ENCODE measurements at regions not wholly inside any gene's neighbourhood (a gene's known extent, or its start where the extent isn't known, plus 50 kb on each side); places are given as distances from the start of the nearest gene placed in this dataset.
"Not testable (repeated sequence)": the region's sequence is repeated elsewhere in the genome, so short reads cannot be mapped to it uniquely, and the experiment has no call there.

DNA sequence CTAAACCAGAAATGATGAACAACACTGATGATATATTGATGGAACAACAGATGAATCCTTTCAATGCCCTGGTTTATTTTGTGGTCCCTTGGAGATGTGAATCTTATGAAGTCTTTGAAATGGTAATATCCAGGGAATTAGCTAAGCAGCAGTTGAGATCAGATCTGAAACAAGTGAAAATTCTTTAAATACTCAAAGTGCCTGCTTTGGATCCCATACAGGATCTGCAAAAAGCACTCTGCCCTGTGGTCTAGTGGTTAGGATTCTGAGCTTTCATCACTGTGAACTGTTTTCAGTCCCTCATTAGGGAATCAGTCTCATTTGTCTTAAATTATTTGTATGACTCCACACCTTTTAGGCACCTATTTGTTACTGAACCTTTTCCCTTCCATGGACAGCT is 211.3 kb upstream of the TGIF2LY start:
- not testable (repeated sequence) for H3K27ac ChIP-seq; H3K27me3 ChIP-seq; H3K4me3 ChIP-seq; H3K36me3 ChIP-seq; H3K9me3 ChIP-seq; DNase-seq (ENCODE audit: low spot score in 2 of 2); H3K4me1 ChIP-seq

DNA sequence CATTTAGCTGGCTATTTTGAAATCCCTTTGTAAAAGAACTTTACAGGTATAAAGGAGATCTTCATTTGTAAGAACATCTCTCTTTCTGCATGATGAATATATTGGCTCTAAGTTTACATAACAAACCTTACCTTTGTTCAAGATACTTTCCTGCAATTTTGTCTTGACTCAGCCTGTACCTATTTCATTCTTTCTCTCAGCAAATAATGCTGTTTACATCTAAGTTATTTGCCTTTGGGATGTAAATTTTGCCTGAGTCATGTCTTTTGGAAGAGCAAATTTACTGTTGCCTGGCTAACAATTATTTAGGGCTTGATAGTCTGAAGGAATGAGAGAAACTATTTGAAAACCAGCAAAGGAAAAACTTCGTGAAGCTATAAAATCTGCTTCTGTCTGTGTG is 210.4 kb upstream of the TGIF2LY start:
- H3K27ac ChIP-seq; H3K4me1 ChIP-seq; H3K4me3 ChIP-seq; H3K36me3 ChIP-seq; H3K27me3 ChIP-seq; H3K9me3 ChIP-seq; DNase-seq (ENCODE audit: low spot score in 2 of 2): not testable (repeated sequence)
- WGBS, 2 donors = no CpG with 5 or more reads among the region's 1 CpG

DNA sequence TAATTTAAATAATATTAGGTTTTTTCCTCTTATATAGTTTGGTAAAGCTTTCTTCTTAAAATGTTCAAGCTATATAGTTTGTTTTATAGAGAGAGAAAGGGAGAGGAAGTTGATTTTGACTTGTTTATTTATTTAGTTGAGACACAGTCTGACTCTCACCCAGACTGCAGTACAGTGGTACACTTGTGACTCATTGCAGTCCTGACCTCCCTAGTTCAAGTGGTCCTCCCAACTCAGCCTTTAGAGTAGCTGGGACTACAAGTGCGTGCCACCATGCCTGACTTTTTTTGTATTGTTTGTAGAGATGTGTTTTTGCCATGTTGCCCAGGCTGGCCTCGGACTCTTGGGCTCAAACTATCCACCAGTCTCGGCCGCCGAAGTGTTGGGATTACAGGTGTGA is 187.4 kb upstream of the TGIF2LY start:
- not testable (repeated sequence) for H3K36me3 ChIP-seq

GRCh38 chrY:3404241-3404640 is 174.6 kb upstream of the TGIF2LY start:
- not testable (repeated sequence) for H3K27ac ChIP-seq; DNase-seq (ENCODE audit: low spot score in 2 of 2); H3K4me1 ChIP-seq; H3K36me3 ChIP-seq; H3K27me3 ChIP-seq; H3K4me3 ChIP-seq; H3K9me3 ChIP-seq
- 38% methylated on average over 3 of the region's 3 CpGs; no CpG with 5 or more reads in 1 of the 2 donors for WGBS, 2 donors

More for the DNA sequence above, 187.4 kb upstream of the TGIF2LY start:
- H3K4me1 ChIP-seq; H3K27ac ChIP-seq; H3K4me3 ChIP-seq; H3K9me3 ChIP-seq; DNase-seq (ENCODE audit: low spot score in 2 of 2); H3K27me3 ChIP-seq: not testable (repeated sequence)
- WGBS, 2 donors = 97% methylated on average over 5 of the region's 5 CpGs; no CpG with 5 or more reads in 1 of the 2 donors

DNA sequence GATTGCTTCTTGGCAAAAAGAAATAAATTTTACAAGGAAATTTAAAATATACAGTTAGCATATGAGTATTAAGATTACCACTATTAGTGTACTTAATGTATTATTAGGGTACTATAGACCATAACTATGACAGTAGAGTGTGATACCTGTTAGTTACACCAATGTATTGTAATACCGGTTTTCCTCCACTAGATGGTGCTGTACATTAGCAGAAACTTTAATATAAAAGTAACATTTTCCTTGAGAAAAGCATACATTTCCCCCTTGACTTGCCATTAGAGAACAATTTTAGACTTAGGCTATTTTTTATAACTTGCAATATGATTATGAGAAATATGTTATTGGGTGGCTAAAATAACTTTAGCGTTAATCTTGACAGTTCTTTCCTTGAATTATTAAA is 173.3 kb upstream of the TGIF2LY start:
- WGBS, 2 donors = 13% methylated on average over 2 of the region's 2 CpGs; no CpG with 5 or more reads in 1 of the 2 donors
- DNase-seq (ENCODE audit: low spot score in 2 of 2) = peak in 1 of 2 donors; percentile 8
- H3K36me3 ChIP-seq = not testable (repeated sequence)

GRCh38 chrY:3406896-3407452 is 171.9 kb upstream of the TGIF2LY start:
- 73% methylated on average over 3 of the region's 3 CpGs; no CpG with 5 or more reads in 1 of the 2 donors for WGBS, 2 donors
- H3K36me3 ChIP-seq; H3K4me1 ChIP-seq; H3K27ac ChIP-seq; DNase-seq (ENCODE audit: low spot score in 2 of 2); H3K4me3 ChIP-seq; H3K9me3 ChIP-seq; H3K27me3 ChIP-seq: not testable (repeated sequence)

More for the DNA sequence above, 173.3 kb upstream of the TGIF2LY start:
- not testable (repeated sequence) for H3K4me1 ChIP-seq, H3K27ac ChIP-seq, H3K27me3 ChIP-seq, H3K4me3 ChIP-seq, H3K9me3 ChIP-seq
- TF ChIP-seq, protein P1, sequence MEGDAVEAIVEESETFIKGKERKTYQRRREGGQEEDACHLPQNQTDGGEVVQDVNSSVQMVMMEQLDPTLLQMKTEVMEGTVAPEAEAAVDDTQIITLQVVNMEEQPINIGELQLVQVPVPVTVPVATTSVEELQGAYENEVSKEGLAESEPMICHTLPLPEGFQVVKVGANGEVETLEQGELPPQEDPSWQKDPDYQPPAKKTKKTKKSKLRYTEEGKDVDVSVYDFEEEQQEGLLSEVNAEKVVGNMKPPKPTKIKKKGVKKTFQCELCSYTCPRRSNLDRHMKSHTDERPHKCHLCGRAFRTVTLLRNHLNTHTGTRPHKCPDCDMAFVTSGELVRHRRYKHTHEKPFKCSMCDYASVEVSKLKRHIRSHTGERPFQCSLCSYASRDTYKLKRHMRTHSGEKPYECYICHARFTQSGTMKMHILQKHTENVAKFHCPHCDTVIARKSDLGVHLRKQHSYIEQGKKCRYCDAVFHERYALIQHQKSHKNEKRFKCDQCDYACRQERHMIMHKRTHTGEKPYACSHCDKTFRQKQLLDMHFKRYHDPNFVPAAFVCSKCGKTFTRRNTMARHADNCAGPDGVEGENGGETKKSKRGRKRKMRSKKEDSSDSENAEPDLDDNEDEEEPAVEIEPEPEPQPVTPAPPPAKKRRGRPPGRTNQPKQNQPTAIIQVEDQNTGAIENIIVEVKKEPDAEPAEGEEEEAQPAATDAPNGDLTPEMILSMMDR (IDR thresholded peaks at IDR 0.05) = peak in 1 of 5 experiments; percentile 40

GRCh38 chrY:3410322-3410892 is 168.5 kb upstream of the TGIF2LY start:
- not testable (repeated sequence) for H3K27me3 ChIP-seq; H3K4me3 ChIP-seq; H3K36me3 ChIP-seq; H3K27ac ChIP-seq; DNase-seq (ENCODE audit: low spot score in 2 of 2); H3K9me3 ChIP-seq; H3K4me1 ChIP-seq
- WGBS, 2 donors = 80% methylated on average over 6 of the region's 8 CpGs; no CpG with 5 or more reads in 1 of the 2 donors

Data from tibial nerve (tissue), 4 donors.